A549 (cell line): ENCODE measurements at regions not wholly inside any gene's neighbourhood (a gene's known extent, or its start where the extent isn't known, plus 50 kb on each side); places are given as distances from the start of the nearest gene placed in this dataset.

Source experiments
- ATAC-seq, 2 experiments: fragments of 200-7000 bp in 1 of 2; fragments of >200 bp in 1 of 2; cut with Nextera tagmentation in 1 of 2; cut with Tn5 transposase in 1 of 2; 3 replicates each; pipeline versions ENCODE4 v1.8.0 to v1.9.1; 2018 to 2020; ENCODE audit warnings: mild to moderate bottlenecking in 1 of 2, moderate library complexity in 1 of 2
- CTCF ChIA-PET: fragments of 300-600 bp; sonication (Branson Sonifier 250); formaldehyde crosslinking; extraction: SDS; loops from one replicate; lab custom pipeline; 2021; ENCODE audit warnings: antibody characterized with exemption, inconsistent platforms; lab: Yijun Ruan, JAX
- POLR2A ChIA-PET: fragments of 350-600 bp; formaldehyde crosslinking; extraction: SDS; loops from one replicate; lab custom pipeline; 2021; ENCODE audit warnings: antibody characterized with exemption, inconsistent platforms; lab: Yijun Ruan, JAX
- DNase-seq, 2 experiments: peaks; one replicate each; pipeline versions ENCODE4 v3.0.0 to v3.0.0-alpha.2; 2011 to 2016; ENCODE audit warnings: low read depth in 1 of 2, low spot score in 1 of 2
- FAIRE-seq: peaks from 2 replicates; lab custom pipeline; 2011; peaks lifted over from hg19 to GRCh38; lab: Jason Lieb, UNC
- H3K27ac ChIP-seq, 2 experiments: fragments of >200 bp; sonication (Bioruptor Twin); formaldehyde crosslinking; 3 replicates each; pipeline ENCODE4 v1.5.1; 2016 to 2017
- H3K4me1 ChIP-seq: fragments of >200 bp; sonication (Bioruptor Twin); formaldehyde crosslinking; 3 replicates; pipeline ENCODE4 v1.6.1; 2016
- H3K4me2 ChIP-seq: fragments of >200 bp; sonication (Bioruptor Twin); formaldehyde crosslinking; 3 replicates; pipeline ENCODE4 v1.6.1; 2016
- H3K4me3 ChIP-seq: fragments of >200 bp; sonication (Bioruptor Twin); formaldehyde crosslinking; 3 replicates; pipeline ENCODE4 v1.5.1; 2016
- H3K9me3 ChIP-seq: fragments of >200 bp; sonication (Bioruptor Twin); formaldehyde crosslinking; 3 replicates; pipeline ENCODE4 v1.6.1; 2016
- BCL3 ChIP-seq: fragments of >200 bp; sonication (Bioruptor Twin); formaldehyde crosslinking; IDR thresholded peaks from 3 replicates; pipeline ENCODE4 v1.6.1; 2016
- BHLHE40 ChIP-seq: IDR thresholded peaks from 2 replicates; pipeline ENCODE4 v1.6.1; 2012; ENCODE audit warnings: low read depth, low read length, inconsistent platforms
- E2F6 ChIP-seq: IDR thresholded peaks from 2 replicates; pipeline ENCODE4 v1.6.1; 2012; ENCODE audit warnings: low read depth, borderline replicate concordance
- EP300 ChIP-seq, 2 experiments: fragments of >200 bp; sonication (Bioruptor Twin); formaldehyde crosslinking; IDR thresholded peaks; 2 replicates in 1 of 2; 3 replicates in 1 of 2; pipeline ENCODE4 v1.6.1; 2016 to 2017
- ESRRA ChIP-seq: fragments of 150-350 bp; IDR thresholded peaks from 2 replicates; pipeline ENCODE4 v1.6.1; 2014; ENCODE audit warnings: mild to moderate bottlenecking, low read length, borderline replicate concordance
- HOXB13 ChIP-seq: fragments of 250-450 bp; sonication (Bioruptor Pico); IDR thresholded peaks from 2 replicates; pipeline ENCODE4 v1.5.0; 2020; ENCODE audit warnings: low read depth, mild to moderate bottlenecking, moderate library complexity
- JUN ChIP-seq, 2 experiments: fragments of >200 bp; sonication (Bioruptor Twin); formaldehyde crosslinking; IDR thresholded peaks; 2 replicates in 1 of 2; 3 replicates in 1 of 2; pipeline ENCODE4 v1.6.1; 2016 to 2017
- KDM1A ChIP-seq: fragments of 200-600 bp; sonication (generic); IDR thresholded peaks from 2 replicates; pipeline ENCODE4 v1.6.1; 2016; ENCODE audit warnings: low read depth, mild to moderate bottlenecking
- NR3C1 ChIP-seq: fragments of >200 bp; sonication (Bioruptor Twin); formaldehyde crosslinking; IDR thresholded peaks from 3 replicates; pipeline ENCODE4 v1.6.1; 2017
- PBX3 ChIP-seq: IDR thresholded peaks from 2 replicates; pipeline ENCODE4 v1.6.1; 2012
- RCOR1 ChIP-seq: fragments of 150-350 bp; IDR thresholded peaks from 2 replicates; pipeline ENCODE4 v1.6.1; 2014; ENCODE audit warnings: antibody characterized with exemption, low read length, low read depth
- RFX5 ChIP-seq: fragments of 450-650 bp; IDR thresholded peaks from 2 replicates; pipeline ENCODE4 v1.7.1; 2014; ENCODE audit warnings: antibody characterized with exemption, mild to moderate bottlenecking, moderate library complexity
- SMC3 ChIP-seq: fragments of >200 bp; sonication (Bioruptor Twin); formaldehyde crosslinking; IDR thresholded peaks from 3 replicates; pipeline ENCODE4 v1.6.1; 2018; ENCODE audit warnings: inconsistent platforms
- SREBF2 ChIP-seq: fragments of 450-650 bp; IDR thresholded peaks from 2 replicates; pipeline ENCODE4 v1.6.1; 2014; ENCODE audit warnings: mild to moderate bottlenecking, moderate library complexity
- ZFP36 ChIP-seq: fragments of 450-650 bp; IDR thresholded peaks from 2 replicates; pipeline ENCODE4 v1.6.1; 2014; ENCODE audit warnings: borderline replicate concordance; ENCODE audit not compliant: partially characterized antibody
- ZNF302 ChIP-seq: fragments of 250-450 bp; sonication (Bioruptor Pico); IDR thresholded peaks from 2 replicates; pipeline ENCODE4 v1.9.0; 2021; ENCODE audit warnings: inconsistent platforms, mild to moderate bottlenecking, moderate library complexity
- WGBS: methylation state at CpG from one replicate; pipeline ENCODE4 v1.1.6; 2017; ENCODE audit errors: missing lambda C conversion rate; 5-methylcytosine and 5-hydroxymethylcytosine counted together

- H3K27ac ChIP-seq: no peak overlapping the region
- H3K4me1 ChIP-seq: no peaks in the 10 kb centered on the region
- TF ChIP-seq PBX3 (no peak), NR3C1 (no peak), SMC3 (no peak), BCL3 (no peak)
- H3K4me2 ChIP-seq: no peak overlapping the region
- no peaks in the 10 kb centered on the region for H3K9me3 ChIP-seq
- ATAC-seq (no peak), DNase-seq (no peak), FAIRE-seq (no peak)
- ChIA-PET POLR2A (interaction anchor here (1.0 kb wide), 1 partner anchor 254 kb away, joined by 3 read pairs; no protein-coding TSS in a partner anchor), CTCF (interaction anchor here (0.7 to 1.5 kb wide), 3 partner anchors 8 to 141 kb away, joined by 4 to 7 read pairs (median 4); no protein-coding TSS in a partner anchor)
- 79% methylated on average over 6 of the region's 6 CpGs for WGBS
- H3K4me3 ChIP-seq: no peak overlapping the region
These were observed 189.0 kb upstream of the CDKN3 start for GRCh38 chr14:54207476-54208462.

- Histone ChIP-seq H3K4me3 (no peak overlapping the region), H3K4me2 (no peak overlapping the region), H3K27ac (no peak overlapping the region), H3K4me1 (no peaks in the 10 kb centered on the region), H3K9me3 (no peaks in the 10 kb centered on the region)
- ATAC-seq: no peak
- no peak for FAIRE-seq
- TF ChIP-seq BHLHE40: no peak
- TF ChIP-seq RFX5: no peak
- TF ChIP-seq KDM1A: no peak
- TF ChIP-seq JUN (IDR thresholded peaks at IDR 0.05): no peak
- DNase-seq: no peak
- CTCF ChIA-PET: no interaction called here
- POLR2A ChIA-PET: interaction anchor here (1.0 to 1.1 kb wide), 2 partner anchors 10 to 255 kb away, joined by 3 to 4 read pairs; no protein-coding TSS in a partner anchor
- WGBS: 78% methylated on average over 2 of the region's 2 CpGs
These were observed 188.1 kb upstream of the CDKN3 start for GRCh38 chr14:54208751-54209150.

- ChIA-PET CTCF (no interaction called here), POLR2A (interaction anchor here (1.1 kb wide), 1 partner anchor 9 kb away, joined by 4 read pairs; no protein-coding TSS in a partner anchor)
- ATAC-seq (no peak), DNase-seq (no peak)
- H3K4me2 ChIP-seq: no peak overlapping the region
- no peaks in the 10 kb centered on the region for H3K9me3 ChIP-seq
- no peak overlapping the region for H3K4me3 ChIP-seq
- no peak overlapping the region for H3K27ac ChIP-seq
- TF ChIP-seq HOXB13 (CRISPR knock-in tag) (no peak), SREBF2 (no peak), JUN (IDR thresholded peaks at IDR 0.05) (no peak), ESRRA (no peak), ZFP36 (no peak), EP300 (IDR thresholded peaks at IDR 0.05) (no peak), ZNF302 (no peak), BCL3 (no peak), E2F6 (no peak), RCOR1 (no peak)
- TF ChIP-seq, all 56 proteins: peak for 0
- 57% methylated on average over 4 of the region's 4 CpGs for WGBS
- FAIRE-seq: no peak
- H3K4me1 ChIP-seq: no peaks in the 10 kb centered on the region
These were observed 187.1 kb upstream of the CDKN3 start for GRCh38 chr14:54209511-54210250.
